BE2C (cell line): ENCODE measurements at regions not wholly inside any gene's neighbourhood (a gene's known extent, or its start where the extent isn't known, plus 50 kb on each side); places are given as distances from the start of the nearest gene placed in this dataset.

ENCODE experiments used
- DNase-seq: peaks from one replicate; pipeline ENCODE4 v3.0.0-alpha.2; 2020
- H3K27me3 ChIP-seq: fragments of 250-450 bp; sonication (Bioruptor Pico); 2 replicates; pipeline ENCODE4 v1.5.1; 2020; ENCODE audit warnings: mild to moderate bottlenecking
- H3K36me3 ChIP-seq: fragments of 250-450 bp; sonication (Bioruptor Pico); 2 replicates; pipeline ENCODE4 v1.5.1; 2020; ENCODE audit warnings: mild to moderate bottlenecking
- H3K4me1 ChIP-seq: fragments of 250-450 bp; sonication (Bioruptor Pico); 2 replicates; pipeline ENCODE4 v1.5.1; 2020
- H3K4me3 ChIP-seq: 2 replicates; pipeline ENCODE4 v1.5.1; 2011; ENCODE audit warnings: low read depth, low read length
- H3K9me3 ChIP-seq: fragments of 250-450 bp; sonication (Bioruptor Pico); 2 replicates; pipeline ENCODE4 v1.5.1; 2020
- CTCF ChIP-seq: IDR thresholded peaks from 2 replicates; pipeline ENCODE4 v1.5.1; 2012; ENCODE audit warnings: mild to moderate bottlenecking, low read depth, low read length

GRCh38 chr11:7851391-7851790, 54.6 kb upstream of the OR5P2 start:
- H3K36me3 ChIP-seq: no peaks in the 10 kb centered on the region
- no peak overlapping the region for H3K4me3 ChIP-seq
- peak; percentile 20; the same call in 1 of the 2 replicates for TF ChIP-seq CTCF
- no peaks in the 10 kb centered on the region for H3K9me3 ChIP-seq
- no peaks in the 10 kb centered on the region for H3K27me3 ChIP-seq
- no peak for DNase-seq
- 0 out of 2 replicates have a peak, but pooled peaks cover 5% of the 10 kb centered on the region for H3K4me1 ChIP-seq

GRCh38 chr11:7849018-7849417, 52.3 kb upstream of the OR5P2 start:
- DNase-seq: peak; percentile 33
- no peak for TF ChIP-seq CTCF
- H3K4me3 ChIP-seq: peak overlapping the region; percentile 49
- 0 out of 2 replicates have a peak, but pooled peaks cover 5% of the 10 kb centered on the region for H3K4me1 ChIP-seq
- H3K27me3 ChIP-seq: no peaks in the 10 kb centered on the region
- H3K9me3 ChIP-seq: no peaks in the 10 kb centered on the region
- H3K36me3 ChIP-seq: no peaks in the 10 kb centered on the region
